Fibroblast of skin of right quadriceps (primary cell): ENCODE measurements at regions not wholly inside any gene's neighbourhood (a gene's known extent, or its start where the extent isn't known, plus 50 kb on each side); places are given as distances from the start of the nearest gene placed in this dataset.
"Not testable (repeated sequence)": the region's sequence is repeated elsewhere in the genome, so short reads cannot be mapped to it uniquely, and the experiment has no call there.

ENCODE experiments used
- DNase-seq: peaks from one replicate; pipeline ENCODE4 v3.0.0-alpha.2; 2013

DNA sequence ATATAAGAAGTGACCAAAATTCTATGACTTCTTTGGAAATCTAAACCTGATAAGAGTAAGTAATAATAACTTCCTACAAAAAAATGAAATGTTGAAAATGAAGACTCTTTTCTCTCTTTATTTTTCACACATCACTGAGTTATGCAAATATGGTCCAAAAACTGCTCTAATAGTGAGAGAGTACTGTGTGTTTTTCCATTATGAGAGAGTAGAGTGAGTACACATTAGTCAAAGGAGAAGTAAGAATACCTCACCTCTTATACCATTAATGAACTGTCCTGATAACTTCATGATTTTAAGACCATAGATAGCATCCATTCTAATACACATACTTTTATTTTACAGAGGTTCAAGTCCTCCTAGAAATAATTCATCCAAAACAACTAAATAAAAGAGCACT is 1310.2 kb downstream of the SI start:
- DNase-seq: no peak

DNA sequence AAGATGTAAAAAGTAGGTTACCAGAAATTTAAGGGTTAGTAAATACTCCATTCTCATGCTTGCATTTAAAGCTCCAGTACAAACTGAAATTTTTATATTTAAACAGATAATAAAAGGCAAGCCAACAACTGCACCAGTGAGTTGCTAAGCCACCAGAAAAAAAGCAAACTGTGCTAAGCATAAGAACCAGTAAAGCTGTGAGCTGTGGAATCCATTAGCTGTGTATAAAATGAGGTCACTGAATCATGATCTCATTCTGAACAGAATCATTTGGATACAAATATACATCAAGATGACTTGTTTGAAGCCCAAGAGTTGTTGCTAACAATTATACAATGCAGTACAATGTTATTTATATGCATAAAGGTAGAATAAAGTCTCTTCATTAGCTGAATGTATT is 1312.2 kb downstream of the SI start:
- DNase-seq: no peak

- DNase-seq: no peak
These were observed 1325.3 kb downstream of the SI start for GRCh38 chr3:163753033-163753432.

DNA sequence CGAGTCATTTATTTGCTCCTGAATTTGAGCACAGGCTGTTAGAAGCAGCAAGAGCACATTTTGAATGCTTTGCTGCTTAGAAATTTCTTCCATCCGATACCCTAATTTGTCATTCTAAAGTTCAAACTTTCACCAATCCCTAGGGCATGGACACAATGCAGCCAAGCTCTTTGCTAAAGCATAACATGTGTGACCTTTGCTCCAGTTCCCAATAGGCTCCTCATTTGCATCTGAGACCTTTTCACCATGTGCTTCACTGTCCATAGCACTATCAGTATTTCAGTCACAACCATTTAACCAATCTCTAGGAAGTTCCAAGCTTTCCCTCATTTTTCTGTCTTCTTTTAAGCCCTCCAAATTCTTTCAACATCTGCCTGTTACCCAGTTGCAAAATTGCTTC is 1333.1 kb downstream of the SI start:
- no peak for DNase-seq

GRCh38 chr3:163735394-163735793 is 1342.9 kb downstream of the SI start:
- no peak for DNase-seq

- no peak for DNase-seq
These were observed 1347.6 kb downstream of the SI start for GRCh38 chr3:163730684-163731083.

- no peak for DNase-seq
These were observed 1352.2 kb downstream of the SI start for GRCh38 chr3:163726125-163726524.

DNA sequence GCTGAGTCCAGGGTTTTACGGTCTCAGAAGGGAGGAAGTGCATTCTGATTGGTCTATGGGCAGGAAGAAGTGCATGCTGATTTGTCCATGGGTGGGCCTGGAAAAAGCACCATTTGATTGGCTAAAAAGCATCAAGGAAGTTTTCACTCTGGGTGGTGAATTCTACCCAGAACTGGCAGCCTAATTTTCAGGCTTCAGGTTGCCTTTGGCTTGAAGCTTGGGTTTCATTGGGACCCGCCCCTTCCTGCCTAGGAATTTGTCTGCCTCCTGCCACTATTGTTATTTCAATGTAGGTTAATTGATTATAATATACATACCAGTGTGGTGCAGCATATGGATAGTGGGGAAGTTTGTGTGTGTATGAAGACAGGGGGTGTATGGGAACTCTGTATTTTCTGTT is 1355.9 kb downstream of the SI start:
- DNase-seq: no peak

DNA sequence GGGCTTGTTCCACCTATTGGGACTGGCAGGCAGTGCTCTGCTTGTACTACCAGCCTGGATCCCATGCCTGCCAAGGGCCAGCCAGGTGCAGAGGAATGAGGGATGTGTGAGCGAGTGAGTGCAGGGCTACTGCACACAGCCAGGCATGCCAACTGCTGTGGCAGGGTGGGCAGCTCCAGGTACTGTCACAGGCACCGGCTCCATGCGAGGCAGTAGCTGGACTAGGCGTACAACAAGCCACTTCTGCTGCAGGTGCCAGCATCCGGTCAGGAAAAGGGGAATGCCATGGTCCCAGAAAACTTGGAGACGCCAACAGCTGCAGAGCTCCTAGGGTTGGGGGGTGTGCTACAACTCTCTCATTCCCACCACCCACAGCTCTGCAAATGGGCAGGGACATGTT is 1356.7 kb downstream of the SI start:
- DNase-seq: no peak

DNA sequence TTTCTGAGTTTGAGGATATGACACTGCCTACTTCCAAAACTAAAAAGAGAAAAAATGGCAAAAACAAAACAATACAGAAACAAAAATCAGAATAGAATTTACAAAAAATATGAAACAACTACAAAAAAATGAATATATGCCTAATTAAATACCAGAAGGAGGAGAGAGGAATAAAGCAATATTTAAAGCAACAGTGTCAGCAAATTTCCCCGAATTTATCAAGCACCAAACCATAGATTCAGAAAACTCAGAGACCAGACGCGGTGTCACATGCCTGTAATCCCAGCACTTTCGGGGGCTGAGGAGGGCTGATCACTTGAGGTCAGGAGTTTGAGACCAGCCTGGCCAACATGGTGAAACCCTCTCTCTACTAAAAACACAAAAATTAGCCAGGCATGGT is 1360.9 kb downstream of the SI start:
- no peak for DNase-seq

DNA sequence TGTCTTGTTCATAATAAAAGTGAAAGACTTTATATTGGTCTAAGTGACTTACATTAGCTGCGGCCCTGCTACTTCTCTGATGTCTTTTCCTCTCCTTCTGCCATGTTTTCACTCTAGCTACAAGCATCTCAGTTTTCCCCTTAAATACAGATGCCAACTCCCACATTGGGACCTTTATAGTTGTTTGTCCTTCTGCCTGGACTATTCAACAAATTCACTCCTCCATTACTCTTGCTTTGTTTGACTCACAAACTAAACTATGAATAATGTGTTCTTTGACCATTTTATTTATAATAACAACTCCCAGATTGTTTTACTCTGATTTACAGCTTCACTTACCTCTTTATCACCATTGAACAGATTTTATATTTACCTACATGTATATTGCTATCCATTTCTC is 1369.9 kb downstream of the SI start:
- DNase-seq: no peak

- no peak for DNase-seq
These were observed 1370.6 kb downstream of the SI start for GRCh38 chr3:163707659-163708058.

- not testable (repeated sequence) for DNase-seq
These were observed 1380.1 kb downstream of the SI start for GRCh38 chr3:163698221-163698620.

GRCh38 chr3:163692494-163692893 is 1385.8 kb downstream of the SI start:
- DNase-seq: no peak

DNA sequence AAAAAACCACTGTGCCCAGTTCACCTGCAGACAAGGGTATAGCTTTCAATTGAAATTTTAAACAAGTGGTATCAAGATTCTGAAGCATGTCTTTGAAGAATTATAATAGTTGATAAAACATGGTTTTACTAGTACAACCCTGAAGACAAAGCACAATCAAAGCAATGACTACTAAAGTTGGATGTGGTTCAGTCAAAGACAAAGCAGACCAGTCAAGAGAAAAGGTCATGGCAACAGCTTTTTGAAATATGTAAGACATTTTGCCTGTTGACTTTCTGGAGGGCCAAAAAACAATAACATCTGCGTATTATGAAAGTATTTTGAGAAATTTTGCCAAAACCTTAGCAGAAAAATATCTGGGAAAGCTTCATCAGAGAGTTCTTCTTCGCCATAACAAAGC is 1393.6 kb downstream of the SI start:
- DNase-seq: no peak

- no peak for DNase-seq
These were observed 1405.3 kb downstream of the SI start for GRCh38 chr3:163672954-163673353.

GRCh38 chr3:163671201-163671600 is 1407.1 kb downstream of the SI start:
- DNase-seq: no peak

- no peak for DNase-seq
These were observed 1413.8 kb downstream of the SI start for GRCh38 chr3:163664466-163664865.

GRCh38 chr3:163657088-163657487 is 1421.2 kb downstream of the SI start:
- no peak for DNase-seq

GRCh38 chr3:163655021-163655420 is 1423.3 kb downstream of the SI start:
- no peak for DNase-seq

GRCh38 chr3:163644172-163644571 is 1434.1 kb downstream of the SI start:
- no peak for DNase-seq

GRCh38 chr3:163632722-163633121 is 1445.6 kb downstream of the SI start:
- DNase-seq: no peak

- DNase-seq: no peak
These were observed 1451.5 kb downstream of the SI start for GRCh38 chr3:163626753-163627152.

- no peak for DNase-seq
These were observed 1455.9 kb downstream of the SI start for GRCh38 chr3:163622384-163622783.

- DNase-seq: no peak
These were observed 1463.4 kb downstream of the SI start for GRCh38 chr3:163614886-163615285.

DNA sequence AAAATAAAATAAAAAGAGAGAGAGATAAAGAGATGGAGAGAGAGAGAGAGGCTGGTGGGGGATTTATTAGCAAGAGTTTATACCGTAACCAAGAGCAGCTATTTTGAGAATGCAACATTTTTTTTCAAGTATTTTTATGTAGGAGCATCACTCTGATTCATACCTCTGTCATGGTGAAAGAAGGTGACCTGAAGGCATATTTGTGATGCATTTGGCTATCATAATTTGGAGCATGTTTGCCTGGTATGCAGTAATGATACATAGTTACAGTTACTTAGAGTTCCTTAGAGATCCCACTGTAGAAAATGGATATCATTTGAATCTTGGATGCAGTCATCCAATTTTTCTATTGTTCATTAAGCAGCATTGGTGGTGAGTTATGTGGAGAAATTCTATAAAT is 1472.4 kb downstream of the SI start:
- no peak for DNase-seq
